GM19240 (cell line): ENCODE measurements at regions not wholly inside any gene's neighbourhood (a gene's known extent, or its start where the extent isn't known, plus 50 kb on each side); places are given as distances from the start of the nearest gene placed in this dataset.
"Not testable (repeated sequence)": the region's sequence is repeated elsewhere in the genome, so short reads cannot be mapped to it uniquely, and the experiment has no call there.

ENCODE experiments used
- DNase-seq: peaks from one replicate; pipeline ENCODE4 v3.0.0; 2011; ENCODE audit warnings: low spot score; ENCODE audit not compliant: insufficient read length

- no peak for DNase-seq
These were observed 191.6 kb downstream of the DUSP6 start for GRCh38 chr12:89160716-89161123.

GRCh38 chr12:89157413-89157812, 194.9 kb downstream of the DUSP6 start:
- DNase-seq: no peak

GRCh38 chr12:89156862-89157262, 195.4 kb downstream of the DUSP6 start:
- no peak for DNase-seq

- DNase-seq: no peak
These were observed 196.0 kb downstream of the DUSP6 start for GRCh38 chr12:89156340-89156739.

GRCh38 chr12:89155826-89156225, 196.5 kb downstream of the DUSP6 start:
- DNase-seq: no peak

GRCh38 chr12:89154743-89155499, 197.4 kb downstream of the DUSP6 start:
- DNase-seq: no peak

GRCh38 chr12:89153341-89153740, 199.0 kb downstream of the DUSP6 start:
- DNase-seq: no peak

- no peak for DNase-seq
These were observed 200.8 kb downstream of the DUSP6 start for GRCh38 chr12:89151536-89151935.

- DNase-seq: not testable (repeated sequence)
These were observed 201.5 kb downstream of the DUSP6 start for GRCh38 chr12:89150789-89151188.

GRCh38 chr12:89140602-89141238, 211.6 kb downstream of the DUSP6 start:
- no peak for DNase-seq

- no peak for DNase-seq
These were observed 212.2 kb downstream of the DUSP6 start for GRCh38 chr12:89140141-89140540.

- DNase-seq: no peak
These were observed 212.9 kb downstream of the DUSP6 start for GRCh38 chr12:89139390-89139789.

- no peak for DNase-seq
These were observed 214.1 kb downstream of the DUSP6 start for GRCh38 chr12:89138048-89138852.

- no peak for DNase-seq
These were observed 216.2 kb downstream of the DUSP6 start for GRCh38 chr12:89135976-89136634.

- DNase-seq: no peak
These were observed 218.0 kb downstream of the DUSP6 start for GRCh38 chr12:89134213-89134770.

GRCh38 chr12:89129167-89129870, 223.0 kb downstream of the DUSP6 start:
- DNase-seq: no peak

GRCh38 chr12:89126712-89127111, 225.6 kb downstream of the DUSP6 start:
- DNase-seq: no peak

- DNase-seq: no peak
These were observed 229.4 kb downstream of the DUSP6 start for GRCh38 chr12:89122852-89123251.

GRCh38 chr12:89117448-89118034, 234.8 kb downstream of the DUSP6 start:
- DNase-seq: no peak

GRCh38 chr12:89111964-89112363, 240.3 kb downstream of the DUSP6 start:
- no peak for DNase-seq
